HG03520 (cell line): ENCODE measurements at regions not wholly inside any gene's neighbourhood (a gene's known extent, or its start where the extent isn't known, plus 50 kb on each side); places are given as distances from the start of the nearest gene placed in this dataset.
"Not testable (repeated sequence)": the region's sequence is repeated elsewhere in the genome, so short reads cannot be mapped to it uniquely, and the experiment has no call there.

Experiments used
- ATAC-seq: cut with Tn5 transposase; IDR thresholded peaks from one replicate; pipeline ENCODE4 v1.9.1; 2021; ENCODE audit warnings: mild to moderate bottlenecking, moderate library complexity; ENCODE audit not compliant: unreplicated experiment

GRCh38 chr12:28059668-28060067 lies 87.1 kb upstream of the PTHLH start:
- ATAC-seq: no peak

- ATAC-seq: no peak
Measured at GRCh38 chr12:28060871-28061270, 88.3 kb upstream of the PTHLH start.

- no peak for ATAC-seq
Measured at GRCh38 chr12:28063355-28063880, 90.9 kb upstream of the PTHLH start.

- no peak for ATAC-seq
Measured at GRCh38 chr12:28065374-28065773, 92.8 kb upstream of the PTHLH start.

- no peak for ATAC-seq
Measured at GRCh38 chr12:28065889-28066630, 93.5 kb upstream of the PTHLH start.

- ATAC-seq: no peak
Measured at GRCh38 chr12:28066879-28067278, 94.3 kb upstream of the PTHLH start.

- no peak for ATAC-seq
Measured at GRCh38 chr12:28068467-28068866, 95.9 kb upstream of the PTHLH start.

- no peak for ATAC-seq
Measured at GRCh38 chr12:28079539-28079938, 107.0 kb upstream of the PTHLH start.

GRCh38 chr12:28082096-28082495 lies 108.2 kb upstream of the CCDC91 start:
- no peak for ATAC-seq

GRCh38 chr12:28083840-28084678 lies 106.2 kb upstream of the CCDC91 start:
- ATAC-seq: no peak

GRCh38 chr12:28086521-28087155 lies 103.6 kb upstream of the CCDC91 start:
- ATAC-seq: peak; percentile 49

GRCh38 chr12:28088566-28089272 lies 101.5 kb upstream of the CCDC91 start:
- ATAC-seq: no peak

- no peak for ATAC-seq
Measured at GRCh38 chr12:28089338-28089737, 100.9 kb upstream of the CCDC91 start.

GRCh38 chr12:28090835-28091234 lies 99.4 kb upstream of the CCDC91 start:
- no peak for ATAC-seq

- no peak for ATAC-seq
Measured at GRCh38 chr12:28092396-28092795, 97.9 kb upstream of the CCDC91 start.

- ATAC-seq: no peak
Measured at GRCh38 chr12:28096649-28097048, 93.6 kb upstream of the CCDC91 start.

GRCh38 chr12:28097221-28097620 lies 93.0 kb upstream of the CCDC91 start:
- no peak for ATAC-seq

GRCh38 chr12:28099245-28099644 lies 91.0 kb upstream of the CCDC91 start:
- not testable (repeated sequence) for ATAC-seq

GRCh38 chr12:28099871-28100270 lies 90.4 kb upstream of the CCDC91 start:
- ATAC-seq: no peak

GRCh38 chr12:28100717-28101116 lies 89.5 kb upstream of the CCDC91 start:
- ATAC-seq: no peak

- no peak for ATAC-seq
Measured at GRCh38 chr12:28104316-28104715, 85.9 kb upstream of the CCDC91 start.
